Mesenchymal stem cell (in vitro differentiated cells and primary cell): ENCODE measurements at regions not wholly inside any gene's neighbourhood (a gene's known extent, or its start where the extent isn't known, plus 50 kb on each side); places are given as distances from the start of the nearest gene placed in this dataset.

Experiments
- DNase-seq: peaks from one replicate; pipeline ENCODE4 v3.0.0-alpha.2; 2013
- H2AFZ ChIP-seq: one replicate; pipeline ENCODE4 v1.6.1; 2013; ENCODE audit warnings: low read depth, mild to moderate bottlenecking, control low read depth, inconsistent platforms, low read length, moderate library complexity
- H2AK5ac ChIP-seq: 2 replicates; pipeline ENCODE4 v1.6.1; 2013; ENCODE audit warnings: low read length, moderate library complexity, mild to moderate bottlenecking, inconsistent platforms; ENCODE audit not compliant: severe bottlenecking
- H2BK120ac ChIP-seq: one replicate; pipeline ENCODE4 v1.6.1; 2013; ENCODE audit warnings: low read depth, mild to moderate bottlenecking, inconsistent platforms, low read length, moderate library complexity
- H2BK12ac ChIP-seq, 2 experiments: one replicate each; pipeline ENCODE4 v1.6.1; 2013; ENCODE audit warnings: inconsistent platforms in 2 of 2, low read length in 2 of 2, mild to moderate bottlenecking in 2 of 2, moderate library complexity in 2 of 2, control low read depth in 1 of 2
- H2BK15ac ChIP-seq: one replicate; pipeline ENCODE4 v1.6.1; 2013; ENCODE audit warnings: mild to moderate bottlenecking, low read depth, inconsistent platforms; ENCODE audit not compliant: poor library complexity, severe bottlenecking
- H2BK5ac ChIP-seq: 2 replicates; pipeline ENCODE4 v1.6.1; 2013; ENCODE audit warnings: low read depth, mild to moderate bottlenecking, low read length, control low read depth, inconsistent platforms; ENCODE audit not compliant: poor library complexity, severe bottlenecking
- H3K14ac ChIP-seq, 2 experiments: one replicate each; pipeline ENCODE4 v1.6.1; 2013; ENCODE audit warnings: inconsistent platforms in 2 of 2, low read length in 2 of 2, control low read depth in 1 of 2, mild to moderate bottlenecking in 1 of 2, moderate library complexity in 1 of 2
- H3K18ac ChIP-seq, 2 experiments: one replicate each; pipeline ENCODE4 v1.6.1; 2013; ENCODE audit warnings: inconsistent platforms in 2 of 2, low read length in 2 of 2, control low read depth in 1 of 2, low read depth in 1 of 2, mild to moderate bottlenecking in 1 of 2
- H3K23ac ChIP-seq, 2 experiments: one replicate each; pipeline ENCODE4 v1.6.1; 2013; ENCODE audit warnings: inconsistent platforms in 2 of 2, low read length in 2 of 2, mild to moderate bottlenecking in 2 of 2, moderate library complexity in 2 of 2, control low read depth in 1 of 2
- H3K27ac ChIP-seq: 2 replicates; pipeline ENCODE4 v1.5.1; 2013; ENCODE audit warnings: mild to moderate bottlenecking, moderate library complexity, low read length, control low read depth, inconsistent platforms; ENCODE audit not compliant: poor library complexity, severe bottlenecking
- H3K27me3 ChIP-seq, 2 experiments: 2 replicates each; pipeline versions ENCODE4 v1.6.1 to v1.7.0; 2013; ENCODE audit warnings: low read length in 2 of 2, mild to moderate bottlenecking in 2 of 2, moderate library complexity in 2 of 2, control low read depth in 1 of 2, inconsistent platforms in 1 of 2; ENCODE audit not compliant: control insufficient read depth in 1 of 2, insufficient read depth in 1 of 2
- H3K36me3 ChIP-seq, 2 experiments: 2 replicates each; pipeline versions ENCODE4 v1.6.1 to v1.7.0; 2013; ENCODE audit warnings: low read length in 2 of 2, control low read depth in 1 of 2, inconsistent platforms in 1 of 2, low read depth in 1 of 2, mild to moderate bottlenecking in 1 of 2; ENCODE audit not compliant: insufficient read depth in 2 of 2, control insufficient read depth in 1 of 2
- H3K4ac ChIP-seq, 2 experiments: one replicate each; pipeline ENCODE4 v1.6.1; 2013; ENCODE audit warnings: inconsistent platforms in 2 of 2, low read length in 2 of 2, mild to moderate bottlenecking in 2 of 2, moderate library complexity in 2 of 2, control low read depth in 1 of 2, low read depth in 1 of 2
- H3K4me1 ChIP-seq: 2 replicates; pipeline ENCODE4 v1.6.1; 2013; ENCODE audit warnings: low read depth, low read length, control low read depth; ENCODE audit not compliant: control insufficient read depth, insufficient read depth
- H3K4me2 ChIP-seq: 2 replicates; pipeline ENCODE4 v1.6.1; 2013; ENCODE audit warnings: low read length, mild to moderate bottlenecking, inconsistent platforms; ENCODE audit not compliant: poor library complexity, severe bottlenecking
- H3K4me3 ChIP-seq, 2 experiments: 2 replicates each; pipeline versions ENCODE4 v1.5.1 to v1.7.0; 2013; ENCODE audit warnings: low read length in 2 of 2, mild to moderate bottlenecking in 2 of 2, control low read depth in 1 of 2, low read depth in 1 of 2; ENCODE audit not compliant: insufficient read depth in 1 of 2
- H3K79me1 ChIP-seq: replicated peaks from 2 replicates; pipeline ENCODE4 v1.6.1; 2013; ENCODE audit warnings: mild to moderate bottlenecking, control low read depth, low read length, inconsistent platforms; ENCODE audit not compliant: poor library complexity, severe bottlenecking
- H3K9ac ChIP-seq: 2 replicates; pipeline ENCODE4 v1.7.0; 2013; ENCODE audit warnings: mild to moderate bottlenecking, low read length, moderate library complexity
- H3K9me3 ChIP-seq: 2 replicates; pipeline ENCODE4 v1.7.0; 2013; ENCODE audit warnings: mild to moderate bottlenecking, low read length; ENCODE audit not compliant: control insufficient read depth
- H4K8ac ChIP-seq: one replicate; pipeline ENCODE4 v1.6.1; 2013; ENCODE audit warnings: inconsistent platforms, mild to moderate bottlenecking, low read length, moderate library complexity
- H4K91ac ChIP-seq: one replicate; pipeline ENCODE4 v1.6.1; 2013; ENCODE audit warnings: mild to moderate bottlenecking, low read length, inconsistent platforms
- WGBS: methylation state at CpG from one replicate; pipeline ENCODE4 v1.1.7; 2013; ENCODE audit warnings: mixed read lengths; 5-methylcytosine and 5-hydroxymethylcytosine counted together

DNA sequence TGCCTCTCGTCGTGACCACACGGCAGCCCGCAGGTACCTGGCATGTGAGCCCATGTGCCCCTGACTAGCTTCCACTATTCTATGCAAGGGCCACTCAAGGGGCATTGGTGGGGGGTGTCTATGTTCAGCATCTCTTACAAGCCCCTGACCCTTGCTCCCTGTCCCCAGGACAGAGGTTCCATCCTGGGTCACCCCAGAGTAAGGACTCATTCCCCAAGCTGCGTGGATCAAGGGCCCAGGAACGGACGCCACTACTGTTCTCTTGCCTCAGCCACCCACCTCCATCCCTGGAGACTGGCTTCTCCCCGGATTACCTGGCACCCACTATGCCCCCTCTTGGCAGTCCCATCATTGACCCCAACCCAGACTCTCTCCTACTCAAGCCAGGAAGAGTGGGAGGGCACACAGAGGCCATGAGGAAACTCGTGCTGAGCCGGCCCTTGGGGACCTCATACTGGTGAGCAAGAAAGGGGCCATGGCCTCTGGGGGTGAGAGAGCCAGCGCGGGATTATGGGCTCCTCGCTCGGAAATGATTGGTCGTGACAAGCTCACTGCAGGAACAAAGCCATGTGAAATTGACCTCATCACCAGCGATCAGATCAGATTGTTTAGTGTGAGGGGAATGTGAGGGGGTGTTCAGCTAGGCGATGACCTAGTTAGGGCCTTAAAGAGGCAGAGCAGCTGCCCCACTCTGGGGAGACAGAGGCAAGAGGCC is 50.1 kb upstream of the PJA1 start:
- DNase-seq, result no peak
- Histone ChIP-seq H3K36me3 (no peaks in the 10 kb centered on the region), H3K79me1 (no peaks in the 10 kb centered on the region), H2BK5ac (no peak overlapping the region), H3K4ac (no peak overlapping the region), H3K4me3 (no peak overlapping the region), H3K9ac (no peak overlapping the region), H3K27me3 (peaks cover 0 to 84% of the 10 kb centered on the region in 2 experiments), H3K23ac (no peak overlapping the region), H3K14ac (no peak overlapping the region), H3K4me2 (no peak overlapping the region), H2AFZ (no peak overlapping the region), H2BK15ac (no peak overlapping the region), H4K91ac (no peak overlapping the region), H3K27ac (no peak overlapping the region), H2AK5ac (no peak overlapping the region), H4K8ac (no peak overlapping the region), H2BK120ac (no peak overlapping the region), H3K18ac (no peak overlapping the region), H2BK12ac (no peak overlapping the region), H3K4me1 (no peaks in the 10 kb centered on the region), H3K9me3 (no peaks in the 10 kb centered on the region)
- 86% methylated on average over 13 of the region's 17 CpGs for WGBS
